ENCODE measurements at regions not wholly inside any gene's neighbourhood (a gene's known extent, or its start where the extent isn't known, plus 50 kb on each side); places are given as distances from the start of the nearest gene placed in this dataset.

- no peak overlapping the region for H3K4me2 ChIP-seq (ENCODE audit: low read length)
- no peaks in the 10 kb centered on the region for H3K79me2 ChIP-seq (ENCODE audit: low read length)
- H2AFZ ChIP-seq (ENCODE audit: low read depth, low read length) = no peak overlapping the region
- no peaks in the 10 kb centered on the region for H3K4me1 ChIP-seq (ENCODE audit: low read length)
- H3K9me3 ChIP-seq (ENCODE audit: insufficient read depth, low read length) = no peaks in the 10 kb centered on the region
- no peak overlapping the region for H3K9ac ChIP-seq (ENCODE audit: low read length)
- no peaks in the 10 kb centered on the region for H4K20me1 ChIP-seq (ENCODE audit: insufficient read depth, low read length)
- no peak overlapping the region for H3K4me3 ChIP-seq (ENCODE audit: low read length)
- no peak for TF ChIP-seq EZH2phosphoT487 (IDR thresholded peaks at IDR 0.05; ENCODE audit: low read depth)
- TF ChIP-seq CTCF (IDR thresholded peaks at IDR 0.05; ENCODE audit: low read depth, low read length) = no peak
- peaks cover 72% of the 10 kb centered on the region for H3K27me3 ChIP-seq (ENCODE audit: low read depth, low read length)
- H3K36me3 ChIP-seq (replicated peaks; ENCODE audit: low read depth, low read length) = no peaks in the 10 kb centered on the region
- H3K27ac ChIP-seq (ENCODE audit: low read length) = no peak overlapping the region
Observed at GRCh38 chr3:38987456-38987855, 64.3 kb downstream of the SCN11A start.

GRCh38 chr3:38986901-38987300 lies 64.8 kb downstream of the SCN11A start:
- no peak overlapping the region for H3K4me3 ChIP-seq (ENCODE audit: low read length)
- no peaks in the 10 kb centered on the region for H4K20me1 ChIP-seq (ENCODE audit: insufficient read depth, low read length)
- H3K36me3 ChIP-seq (replicated peaks; ENCODE audit: low read depth, low read length) = no peaks in the 10 kb centered on the region
- H3K79me2 ChIP-seq (ENCODE audit: low read length) = no peaks in the 10 kb centered on the region
- H3K4me1 ChIP-seq (ENCODE audit: low read length) = no peaks in the 10 kb centered on the region
- TF ChIP-seq CTCF (IDR thresholded peaks at IDR 0.05; ENCODE audit: low read depth, low read length) = no peak
- no peak for TF ChIP-seq EZH2phosphoT487 (IDR thresholded peaks at IDR 0.05; ENCODE audit: low read depth)
- H3K9ac ChIP-seq (ENCODE audit: low read length) = no peak overlapping the region
- H3K27me3 ChIP-seq (ENCODE audit: low read depth, low read length) = peaks cover 68% of the 10 kb centered on the region
- H2AFZ ChIP-seq (ENCODE audit: low read depth, low read length) = no peak overlapping the region
- no peak overlapping the region for H3K27ac ChIP-seq (ENCODE audit: low read length)
- no peaks in the 10 kb centered on the region for H3K9me3 ChIP-seq (ENCODE audit: insufficient read depth, low read length)
- H3K4me2 ChIP-seq (ENCODE audit: low read length) = no peak overlapping the region

GRCh38 chr3:38985981-38986380 lies 65.8 kb downstream of the SCN11A start:
- Histone ChIP-seq H3K79me2 (ENCODE audit: low read length) (no peaks in the 10 kb centered on the region), H3K27ac (ENCODE audit: low read length) (no peak overlapping the region), H3K4me2 (ENCODE audit: low read length) (no peak overlapping the region)

GRCh38 chr3:38985581-38985980 lies 66.2 kb downstream of the SCN11A start:
- no peak overlapping the region for H3K9ac ChIP-seq (ENCODE audit: low read length)
- no peaks in the 10 kb centered on the region for H3K79me2 ChIP-seq (ENCODE audit: low read length)
- H3K4me1 ChIP-seq (ENCODE audit: low read length) = no peaks in the 10 kb centered on the region
- no peaks in the 10 kb centered on the region for H3K36me3 ChIP-seq (replicated peaks; ENCODE audit: low read depth, low read length)
- H3K4me3 ChIP-seq (ENCODE audit: low read length) = no peak overlapping the region
- no peak overlapping the region for H3K27ac ChIP-seq (ENCODE audit: low read length)
- H4K20me1 ChIP-seq (ENCODE audit: insufficient read depth, low read length) = no peaks in the 10 kb centered on the region
- no peak for TF ChIP-seq CTCF (IDR thresholded peaks at IDR 0.05; ENCODE audit: low read depth, low read length)
- H2AFZ ChIP-seq (ENCODE audit: low read depth, low read length) = no peak overlapping the region
- no peak overlapping the region for H3K4me2 ChIP-seq (ENCODE audit: low read length)
- no peaks in the 10 kb centered on the region for H3K9me3 ChIP-seq (ENCODE audit: insufficient read depth, low read length)
- peaks cover 59% of the 10 kb centered on the region for H3K27me3 ChIP-seq (ENCODE audit: low read depth, low read length)

More at GRCh38 chr3:38985981-38986380, 65.8 kb downstream of the SCN11A start:
- Histone ChIP-seq H3K27me3 (ENCODE audit: low read depth, low read length) (peaks cover 63% of the 10 kb centered on the region), H4K20me1 (ENCODE audit: insufficient read depth, low read length) (no peaks in the 10 kb centered on the region), H3K4me1 (ENCODE audit: low read length) (no peaks in the 10 kb centered on the region), H2AFZ (ENCODE audit: low read depth, low read length) (no peak overlapping the region), H3K9me3 (ENCODE audit: insufficient read depth, low read length) (no peaks in the 10 kb centered on the region), H3K4me3 (ENCODE audit: low read length) (no peak overlapping the region), H3K9ac (ENCODE audit: low read length) (no peak overlapping the region), H3K36me3 (replicated peaks; ENCODE audit: low read depth, low read length) (no peaks in the 10 kb centered on the region)
- TF ChIP-seq CTCF (IDR thresholded peaks at IDR 0.05; ENCODE audit: low read depth, low read length) (no peak), EZH2phosphoT487 (IDR thresholded peaks at IDR 0.05; ENCODE audit: low read depth) (no peak)

Data from OCI-LY3 (cell line).